B cell (primary cell): ENCODE measurements at regions not wholly inside any gene's neighbourhood (a gene's known extent, or its start where the extent isn't known, plus 50 kb on each side); places are given as distances from the start of the nearest gene placed in this dataset.

Experiments
- EZH2 ChIP-seq: IDR thresholded peaks from 2 replicates; pipeline ENCODE4 v1.6.1; 2012; ENCODE audit warnings: borderline replicate concordance, low read depth, mild to moderate bottlenecking, moderate library complexity, low read length; ENCODE audit not compliant: insufficient read depth, poor library complexity, severe bottlenecking
- TF ChIP-seq, protein P1 (sequence below): fragments of 200-600 bp; IDR thresholded peaks from one replicate; pipeline ENCODE4 v1.8.0; 2022; ENCODE audit warnings: antibody characterized with exemption, mild to moderate bottlenecking

DNA sequence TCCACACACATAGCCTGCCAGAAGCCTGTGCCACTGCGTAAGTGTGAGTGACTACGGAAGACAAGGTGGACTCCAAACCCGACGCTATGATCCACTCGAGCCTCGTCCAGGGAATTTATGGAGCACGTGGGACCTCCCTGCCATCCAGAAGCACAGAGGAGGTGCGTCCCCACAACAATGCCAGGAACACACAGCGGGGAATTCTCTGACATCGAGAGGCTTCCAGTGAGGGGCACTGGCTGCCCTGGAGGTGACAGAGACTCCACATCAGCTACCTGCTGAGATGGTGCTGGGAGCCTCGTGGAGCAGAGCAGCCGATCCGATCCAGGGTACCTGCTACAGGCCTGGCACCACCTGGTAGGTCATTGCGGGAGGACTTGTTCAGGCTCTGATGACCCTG, 72.2 kb upstream of the INSIG1 start:
- TF ChIP-seq, protein P1, sequence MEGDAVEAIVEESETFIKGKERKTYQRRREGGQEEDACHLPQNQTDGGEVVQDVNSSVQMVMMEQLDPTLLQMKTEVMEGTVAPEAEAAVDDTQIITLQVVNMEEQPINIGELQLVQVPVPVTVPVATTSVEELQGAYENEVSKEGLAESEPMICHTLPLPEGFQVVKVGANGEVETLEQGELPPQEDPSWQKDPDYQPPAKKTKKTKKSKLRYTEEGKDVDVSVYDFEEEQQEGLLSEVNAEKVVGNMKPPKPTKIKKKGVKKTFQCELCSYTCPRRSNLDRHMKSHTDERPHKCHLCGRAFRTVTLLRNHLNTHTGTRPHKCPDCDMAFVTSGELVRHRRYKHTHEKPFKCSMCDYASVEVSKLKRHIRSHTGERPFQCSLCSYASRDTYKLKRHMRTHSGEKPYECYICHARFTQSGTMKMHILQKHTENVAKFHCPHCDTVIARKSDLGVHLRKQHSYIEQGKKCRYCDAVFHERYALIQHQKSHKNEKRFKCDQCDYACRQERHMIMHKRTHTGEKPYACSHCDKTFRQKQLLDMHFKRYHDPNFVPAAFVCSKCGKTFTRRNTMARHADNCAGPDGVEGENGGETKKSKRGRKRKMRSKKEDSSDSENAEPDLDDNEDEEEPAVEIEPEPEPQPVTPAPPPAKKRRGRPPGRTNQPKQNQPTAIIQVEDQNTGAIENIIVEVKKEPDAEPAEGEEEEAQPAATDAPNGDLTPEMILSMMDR = no peak
- no peak for TF ChIP-seq EZH2
